Activated CD4-positive, alpha-beta memory T cell treated with anti-CD3 and anti-CD28 coated beads, Interleukin-2, amount 10 ng/mL, durations not matched to agents 7 days and 5 days (primary cell): ENCODE measurements at regions not wholly inside any gene's neighbourhood (a gene's known extent, or its start where the extent isn't known, plus 50 kb on each side); places are given as distances from the start of the nearest gene placed in this dataset.

Experiments used
- CTCF ChIA-PET: fragments of 350-600 bp; sonication (Branson Sonifier 250); formaldehyde crosslinking; loops from one replicate; lab custom pipeline; 2021; ENCODE audit warnings: antibody characterized with exemption, inconsistent platforms; lab: Charles Lee
- POLR2A ChIA-PET: fragments of 350-600 bp; sonication (Branson Sonifier 250); formaldehyde crosslinking; loops from one replicate; lab custom pipeline; 2021; ENCODE audit warnings: antibody characterized with exemption; lab: Charles Lee
- DNase-seq: peaks from one replicate; pipeline ENCODE4 v3.0.0-alpha.2; 2020
- H3K27ac Mint-ChIP-seq: one replicate; pipeline ENCODE4 v1.8.0; 2021; ENCODE audit warnings: mild to moderate bottlenecking, mixed read lengths
- H3K27me3 Mint-ChIP-seq: one replicate; pipeline ENCODE4 v1.8.0; 2021; ENCODE audit warnings: mixed read lengths
- H3K36me3 Mint-ChIP-seq: one replicate; pipeline ENCODE4 v1.8.0; 2021; ENCODE audit warnings: low read depth, mixed read lengths
- H3K4me1 Mint-ChIP-seq: one replicate; pipeline ENCODE4 v1.8.0; 2021; ENCODE audit warnings: mixed read lengths
- H3K4me3 Mint-ChIP-seq: one replicate; pipeline ENCODE4 v1.8.0; 2021; ENCODE audit warnings: mild to moderate bottlenecking, mixed read lengths
- H3K9me3 Mint-ChIP-seq: one replicate; pipeline ENCODE4 v1.8.0; 2021; ENCODE audit warnings: mixed read lengths

DNA sequence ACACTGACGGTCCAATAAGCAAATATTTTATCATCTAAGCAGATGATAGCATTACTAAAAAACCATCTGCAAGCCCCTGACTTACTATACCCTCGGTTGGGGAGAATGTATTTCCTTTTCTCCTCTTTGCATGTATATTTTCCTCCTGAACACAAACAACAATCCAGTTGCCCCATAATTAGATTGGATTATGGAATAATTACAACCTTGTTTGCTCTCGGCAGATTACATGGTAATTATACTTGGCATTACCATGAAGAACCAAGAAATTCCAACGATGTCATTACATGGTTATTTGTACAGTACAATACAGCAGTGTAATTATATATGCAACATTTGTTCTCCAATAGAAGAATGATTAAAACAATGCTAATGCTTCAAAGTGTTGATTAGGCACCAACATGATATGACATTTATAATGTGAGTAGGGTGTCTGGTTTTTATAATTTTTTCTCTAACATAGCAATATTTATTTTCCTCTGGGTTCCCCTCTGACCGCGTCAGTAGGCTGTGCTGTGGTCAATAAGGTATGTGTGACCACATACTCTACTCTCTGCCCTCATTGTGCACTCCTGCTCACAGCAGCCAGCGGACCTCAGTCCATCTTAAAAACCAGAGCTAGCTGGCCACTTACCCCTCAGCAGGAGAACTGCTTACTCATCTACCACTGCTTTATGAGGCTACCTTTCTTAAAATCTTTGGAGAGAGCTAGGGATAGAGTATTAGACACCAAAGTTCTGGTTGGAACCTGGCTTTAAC, 176.1 kb downstream of the INSIG2 start:
- DNase-seq, result no peak
- CTCF ChIA-PET, result no interaction called here
- peaks cover 7% of the 10 kb centered on the region for H3K27me3 Mint-ChIP-seq

DNA sequence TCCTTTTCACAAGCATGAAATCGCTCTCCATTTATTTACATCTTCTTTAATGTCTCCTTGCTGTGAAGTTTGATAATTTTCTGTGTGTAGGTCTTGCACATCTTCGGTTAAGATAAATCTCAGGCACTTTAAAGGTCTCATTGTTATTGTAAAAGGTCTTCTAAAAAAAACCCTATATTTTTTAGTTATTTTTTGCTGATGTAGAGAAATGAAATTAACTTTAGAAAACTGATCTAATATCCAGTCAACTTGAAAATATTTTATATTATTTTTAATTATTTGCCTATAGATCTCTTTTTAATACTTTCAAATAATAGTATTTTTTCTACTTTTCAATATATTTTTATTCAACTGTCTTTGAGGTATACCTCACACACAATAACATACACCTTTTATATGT, 169.4 kb downstream of the INSIG2 start:
- H3K27ac Mint-ChIP-seq, result no peak overlapping the region
- no peaks in the 10 kb centered on the region for H3K9me3 Mint-ChIP-seq
- CTCF ChIA-PET, result no interaction called here
- peaks cover 30% of the 10 kb centered on the region for H3K27me3 Mint-ChIP-seq
- POLR2A ChIA-PET, result no interaction called here
- H3K4me3 Mint-ChIP-seq, result no peak overlapping the region
- H3K36me3 Mint-ChIP-seq, result no peaks in the 10 kb centered on the region
- no peaks in the 10 kb centered on the region for H3K4me1 Mint-ChIP-seq
- no peak for DNase-seq

More for the DNA sequence above, 176.1 kb downstream of the INSIG2 start:
- Mint-ChIP-seq H3K4me1 (no peaks in the 10 kb centered on the region), H3K36me3 (no peaks in the 10 kb centered on the region), H3K9me3 (no peaks in the 10 kb centered on the region), H3K4me3 (no peak overlapping the region), H3K27ac (no peak overlapping the region)
- POLR2A ChIA-PET, result no interaction called here

DNA sequence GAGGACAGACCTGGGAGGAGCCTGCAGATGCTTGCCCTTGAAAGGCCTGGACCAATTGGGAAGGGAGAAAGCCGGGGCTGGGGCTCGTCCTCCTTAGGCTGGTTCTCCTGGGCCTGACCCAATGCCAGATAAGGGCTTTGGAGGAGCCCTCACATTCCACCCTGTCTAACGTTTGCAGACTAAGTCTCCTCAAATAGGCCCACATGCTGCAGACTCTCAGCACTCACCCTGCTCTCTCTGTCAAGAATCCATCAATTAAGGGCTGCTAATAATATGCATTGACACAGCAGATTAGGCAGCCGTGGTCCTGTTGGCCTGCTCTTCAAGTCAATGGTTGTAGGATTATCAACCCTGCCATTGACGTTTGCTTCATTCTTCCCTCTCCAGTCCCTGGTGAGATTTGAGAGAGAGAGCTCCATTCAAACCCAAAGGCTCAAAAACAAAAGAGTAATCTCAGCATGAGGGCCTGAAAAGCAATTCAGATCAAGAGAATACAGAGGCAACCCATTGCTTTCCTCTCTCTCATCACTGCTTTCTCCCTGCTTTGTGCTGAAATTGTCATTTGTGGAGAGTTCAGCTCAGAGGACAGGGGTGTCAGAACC, 167.6 kb downstream of the INSIG2 start:
- ChIA-PET CTCF (no interaction called here), POLR2A (no interaction called here)
- no peak for DNase-seq
- H3K27ac Mint-ChIP-seq, result no peak overlapping the region
- H3K4me3 Mint-ChIP-seq, result no peak overlapping the region
- H3K27me3 Mint-ChIP-seq, result peaks cover 30% of the 10 kb centered on the region
- no peaks in the 10 kb centered on the region for H3K9me3 Mint-ChIP-seq
- H3K36me3 Mint-ChIP-seq, result no peaks in the 10 kb centered on the region
- no peaks in the 10 kb centered on the region for H3K4me1 Mint-ChIP-seq

DNA sequence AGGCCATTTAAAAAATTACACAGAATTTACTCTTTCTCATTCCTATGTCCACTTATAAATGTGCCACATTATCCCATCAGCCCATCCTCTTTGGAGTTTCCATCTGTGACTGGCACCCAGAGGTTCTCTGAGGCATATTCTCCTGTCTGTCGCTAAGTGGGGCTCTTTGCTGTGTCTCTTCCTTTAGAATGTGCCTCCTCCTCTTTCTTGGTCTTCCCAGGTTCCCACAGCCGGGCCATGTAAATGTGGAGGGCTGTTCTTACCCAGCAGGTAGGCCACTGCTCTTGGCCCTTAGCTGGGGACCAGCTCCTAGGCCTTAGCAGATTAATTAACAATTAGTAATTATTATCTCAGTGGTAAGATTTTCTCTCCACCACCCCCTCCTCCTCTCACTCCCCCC, 167.0 kb downstream of the INSIG2 start:
- Mint-ChIP-seq H3K4me1 (no peaks in the 10 kb centered on the region), H3K27me3 (peaks cover 28% of the 10 kb centered on the region), H3K27ac (no peak overlapping the region), H3K4me3 (no peak overlapping the region), H3K36me3 (no peaks in the 10 kb centered on the region), H3K9me3 (no peaks in the 10 kb centered on the region)
- DNase-seq, result no peak
- ChIA-PET CTCF (no interaction called here), POLR2A (no interaction called here)

DNA sequence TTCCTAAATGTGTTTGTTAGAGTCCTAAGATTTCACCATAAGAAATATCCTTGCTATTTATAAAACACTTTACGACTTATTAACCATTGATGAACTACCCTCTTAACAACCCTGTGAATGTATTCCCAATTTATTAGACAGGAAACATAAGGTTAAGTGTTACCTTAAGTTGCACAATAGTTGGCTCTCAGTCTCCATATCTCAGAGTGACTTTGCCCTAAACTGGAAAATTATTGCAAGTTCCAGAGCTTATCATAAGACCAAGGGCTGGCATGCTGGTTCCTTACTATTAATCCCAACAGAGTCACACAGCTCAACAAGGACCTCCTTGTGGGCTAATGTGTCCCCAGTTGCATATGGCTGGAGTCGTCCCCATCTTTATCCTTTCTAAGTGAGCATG, 165.8 kb downstream of the INSIG2 start:
- H3K36me3 Mint-ChIP-seq, result no peaks in the 10 kb centered on the region
- ChIA-PET POLR2A (no interaction called here), CTCF (no interaction called here)
- DNase-seq, result no peak
- H3K4me1 Mint-ChIP-seq, result no peaks in the 10 kb centered on the region
- H3K4me3 Mint-ChIP-seq, result no peak overlapping the region
- no peak overlapping the region for H3K27ac Mint-ChIP-seq
- no peaks in the 10 kb centered on the region for H3K9me3 Mint-ChIP-seq
- peaks cover 32% of the 10 kb centered on the region for H3K27me3 Mint-ChIP-seq

DNA sequence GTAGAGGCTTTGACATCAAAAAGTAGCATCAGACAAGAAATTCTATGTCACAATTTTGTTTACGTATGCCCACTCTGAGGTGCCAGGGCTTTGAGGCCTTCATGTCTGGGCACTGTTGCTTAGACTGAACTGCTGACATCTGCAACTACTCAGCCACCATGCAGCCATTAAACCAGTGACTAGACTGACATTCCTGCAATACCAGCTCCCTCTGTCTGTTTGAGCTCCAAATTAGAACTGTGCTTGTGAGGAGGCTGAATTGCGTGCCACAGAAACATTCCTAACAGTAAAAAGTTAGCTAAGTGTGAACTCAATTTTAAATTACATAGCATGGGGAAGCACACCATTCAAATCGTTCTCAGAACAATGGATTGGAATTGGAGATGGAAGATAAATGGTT, 163.2 kb downstream of the INSIG2 start:
- H3K27me3 Mint-ChIP-seq, result peaks cover 16% of the 10 kb centered on the region

DNA sequence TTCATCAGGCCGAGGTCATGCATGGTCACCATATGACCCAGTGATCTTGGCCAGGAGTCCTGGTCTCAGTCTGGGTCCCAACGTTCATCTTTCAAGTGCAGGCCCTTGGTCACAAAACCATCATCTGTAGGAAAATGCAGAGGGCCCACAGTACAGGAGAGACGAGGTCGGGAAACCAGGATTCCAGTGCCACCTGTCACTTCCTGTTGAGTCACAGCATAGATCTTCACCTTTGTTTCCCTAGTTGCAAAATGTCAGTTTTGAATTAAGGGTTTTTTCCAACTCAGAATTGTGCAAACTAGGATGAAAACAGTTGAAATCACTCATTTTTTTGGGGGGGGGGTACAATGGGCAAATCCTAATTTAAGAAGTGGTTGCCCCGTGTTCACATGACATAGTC, 162.2 kb downstream of the INSIG2 start:
- no peak for DNase-seq
- Mint-ChIP-seq H3K4me3 (no peak overlapping the region), H3K27ac (no peak overlapping the region), H3K9me3 (no peaks in the 10 kb centered on the region), H3K27me3 (peaks cover 16% of the 10 kb centered on the region), H3K4me1 (no peaks in the 10 kb centered on the region), H3K36me3 (no peaks in the 10 kb centered on the region)
- POLR2A ChIA-PET, result no interaction called here
- CTCF ChIA-PET, result interaction anchor here (1.0 kb wide), 1 partner anchor 204 kb away, joined by 3 read pairs; no protein-coding TSS in a partner anchor

More for the DNA sequence above, 163.2 kb downstream of the INSIG2 start:
- Mint-ChIP-seq H3K36me3 (no peaks in the 10 kb centered on the region), H3K4me3 (no peak overlapping the region), H3K9me3 (no peaks in the 10 kb centered on the region), H3K27ac (no peak overlapping the region), H3K4me1 (no peaks in the 10 kb centered on the region)
- ChIA-PET CTCF (interaction anchor here (1.0 kb wide), 1 partner anchor 205 kb away, joined by 3 read pairs; no protein-coding TSS in a partner anchor), POLR2A (no interaction called here)
- no peak for DNase-seq

DNA sequence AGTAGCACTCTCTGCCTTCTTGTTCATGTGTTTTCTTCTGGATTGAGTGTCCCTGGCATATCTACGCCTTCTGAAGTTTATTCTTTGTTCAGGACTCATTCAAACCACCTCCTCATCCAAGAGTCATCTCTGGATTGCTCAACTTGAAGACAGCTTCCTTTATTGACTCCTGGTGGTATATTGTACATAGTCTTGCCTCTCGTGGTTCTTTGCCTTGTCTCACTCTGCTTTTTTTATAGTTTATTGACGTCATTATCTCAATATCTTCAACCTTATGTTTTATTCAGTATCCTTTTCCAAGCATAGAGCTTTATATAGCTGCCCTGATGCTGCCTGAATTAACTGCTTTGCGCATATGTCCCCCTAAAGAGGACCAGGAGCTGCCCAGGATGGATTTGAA, 161.7 kb downstream of the INSIG2 start:
- ChIA-PET CTCF (no interaction called here), POLR2A (no interaction called here)
- no peak for DNase-seq
- Mint-ChIP-seq H3K9me3 (no peaks in the 10 kb centered on the region), H3K27me3 (peaks cover 16% of the 10 kb centered on the region), H3K4me3 (no peak overlapping the region), H3K36me3 (no peaks in the 10 kb centered on the region), H3K27ac (no peak overlapping the region), H3K4me1 (no peaks in the 10 kb centered on the region)

DNA sequence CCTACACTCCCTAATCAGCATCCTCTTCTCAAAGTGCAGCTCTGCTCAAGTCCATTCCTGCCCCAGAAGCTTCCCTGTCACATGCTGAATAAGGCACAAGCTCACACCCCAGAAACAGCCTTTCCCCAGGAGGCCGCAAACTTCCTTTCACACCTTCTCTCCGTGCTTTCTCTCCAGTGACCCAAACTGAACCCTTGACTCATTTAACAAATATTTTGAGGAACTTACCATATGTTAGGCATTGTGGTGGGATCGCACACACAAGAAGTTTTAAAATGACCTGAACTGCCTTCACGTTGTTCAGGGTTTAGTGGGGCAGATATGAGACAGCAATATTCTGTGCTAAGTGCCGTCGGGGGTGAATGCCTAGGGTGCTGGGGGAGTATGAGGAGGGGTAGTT, 161.3 kb downstream of the INSIG2 start:
- Mint-ChIP-seq H3K4me1 (no peaks in the 10 kb centered on the region), H3K4me3 (no peak overlapping the region), H3K36me3 (no peaks in the 10 kb centered on the region), H3K27me3 (peaks cover 16% of the 10 kb centered on the region), H3K27ac (no peak overlapping the region), H3K9me3 (no peaks in the 10 kb centered on the region)
- CTCF ChIA-PET, result no interaction called here
- no peak for DNase-seq
- POLR2A ChIA-PET, result no interaction called here

DNA sequence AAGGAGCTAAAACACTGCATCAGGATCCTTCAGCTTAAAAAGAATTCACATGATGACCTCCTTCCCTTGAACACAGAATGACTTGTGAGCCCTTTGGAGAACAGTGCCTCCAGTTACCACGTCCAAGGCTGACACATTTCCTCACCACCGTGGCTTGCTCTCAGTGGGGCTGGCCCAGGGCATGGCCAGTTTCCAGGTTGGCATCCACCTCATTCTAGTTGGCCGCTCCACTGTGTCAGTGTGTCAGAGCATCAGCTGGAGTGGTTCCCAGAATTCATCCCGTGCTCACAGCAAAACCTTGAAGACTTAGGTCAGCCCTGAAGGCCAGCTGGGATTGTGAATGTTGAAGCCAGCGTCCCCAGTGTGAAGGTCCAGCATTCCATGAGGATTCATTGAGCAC, 158.5 kb downstream of the INSIG2 start:
- Mint-ChIP-seq H3K4me1 (no peaks in the 10 kb centered on the region), H3K4me3 (no peak overlapping the region), H3K9me3 (no peaks in the 10 kb centered on the region), H3K27me3 (peaks cover 26% of the 10 kb centered on the region), H3K27ac (no peak overlapping the region), H3K36me3 (no peaks in the 10 kb centered on the region)
- POLR2A ChIA-PET, result no interaction called here
- CTCF ChIA-PET, result no interaction called here
- DNase-seq, result no peak

DNA sequence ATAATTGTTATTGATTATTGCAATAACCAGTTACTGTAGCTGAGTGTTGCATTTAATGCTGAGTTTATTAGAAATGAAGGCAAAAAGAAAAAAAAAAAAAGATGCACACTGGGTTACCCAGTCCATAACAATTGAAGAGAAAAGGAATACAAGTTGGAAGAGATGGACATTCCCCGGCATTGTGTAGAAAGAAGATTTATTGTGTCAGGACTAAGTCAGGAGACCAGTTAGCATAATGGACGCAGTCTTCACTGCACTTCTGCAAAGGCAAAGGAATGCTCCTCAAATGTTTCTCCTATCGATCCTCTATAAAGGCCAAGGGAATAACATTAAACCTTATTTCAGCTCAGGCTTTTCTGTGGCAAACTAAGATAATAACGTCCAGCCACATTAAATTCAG, 157.8 kb downstream of the INSIG2 start:
- peaks cover 26% of the 10 kb centered on the region for H3K27me3 Mint-ChIP-seq

DNA sequence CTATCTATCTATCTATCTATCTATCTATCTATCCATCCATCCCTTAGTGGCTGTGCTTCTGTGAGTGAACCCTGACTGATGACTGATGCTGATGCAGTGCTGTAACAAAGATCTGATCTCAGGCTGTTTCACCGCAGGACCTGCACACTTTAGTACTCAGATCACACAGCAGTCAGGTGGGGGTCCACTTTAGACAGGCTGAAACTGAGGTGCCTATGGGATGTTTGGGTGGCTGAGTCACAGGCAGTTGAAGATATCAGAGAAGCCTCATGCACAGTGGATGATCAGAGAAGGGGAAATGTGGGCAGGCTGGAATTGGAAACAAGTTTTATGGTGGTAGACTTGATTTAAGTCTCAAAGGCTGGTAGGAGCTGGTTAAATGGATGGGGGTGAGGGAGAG, 156.4 kb downstream of the INSIG2 start:
- ChIA-PET POLR2A (no interaction called here), CTCF (no interaction called here)
- H3K4me3 Mint-ChIP-seq, result no peak overlapping the region
- no peaks in the 10 kb centered on the region for H3K4me1 Mint-ChIP-seq
- H3K27ac Mint-ChIP-seq, result no peak overlapping the region
- H3K36me3 Mint-ChIP-seq, result no peaks in the 10 kb centered on the region
- no peak for DNase-seq
- peaks cover 25% of the 10 kb centered on the region for H3K27me3 Mint-ChIP-seq
- H3K9me3 Mint-ChIP-seq, result no peaks in the 10 kb centered on the region

More for the DNA sequence above, 157.8 kb downstream of the INSIG2 start:
- H3K9me3 Mint-ChIP-seq, result no peaks in the 10 kb centered on the region
- H3K4me1 Mint-ChIP-seq, result no peaks in the 10 kb centered on the region
- H3K4me3 Mint-ChIP-seq, result no peak overlapping the region
- no peaks in the 10 kb centered on the region for H3K36me3 Mint-ChIP-seq
- CTCF ChIA-PET, result no interaction called here
- H3K27ac Mint-ChIP-seq, result no peak overlapping the region
- DNase-seq, result no peak
- POLR2A ChIA-PET, result no interaction called here

DNA sequence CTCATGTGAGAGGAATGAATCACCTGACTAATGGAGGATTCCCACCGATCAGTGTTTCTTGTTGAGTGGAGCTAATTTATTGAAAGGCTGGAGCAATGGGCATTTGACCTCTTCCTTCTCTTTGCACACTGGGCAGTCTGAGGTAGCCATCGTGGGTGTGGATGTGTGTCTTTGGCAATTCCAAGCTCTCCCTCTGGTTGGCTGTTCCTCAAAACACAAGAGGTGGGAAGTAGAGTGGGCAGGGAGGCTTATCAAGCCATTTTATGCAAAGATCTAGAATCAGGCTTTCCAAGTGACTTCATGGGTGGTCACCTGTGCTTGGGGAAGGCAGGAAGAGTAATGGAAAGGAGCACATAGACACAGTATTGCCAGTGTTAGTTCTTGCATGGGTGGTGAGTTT, 154.8 kb downstream of the INSIG2 start:
- Mint-ChIP-seq H3K27ac (no peak overlapping the region), H3K4me3 (no peak overlapping the region), H3K9me3 (no peaks in the 10 kb centered on the region), H3K4me1 (no peaks in the 10 kb centered on the region), H3K36me3 (no peaks in the 10 kb centered on the region), H3K27me3 (peaks cover 20% of the 10 kb centered on the region)
- CTCF ChIA-PET, result no interaction called here
- no peak for DNase-seq
- POLR2A ChIA-PET, result no interaction called here

DNA sequence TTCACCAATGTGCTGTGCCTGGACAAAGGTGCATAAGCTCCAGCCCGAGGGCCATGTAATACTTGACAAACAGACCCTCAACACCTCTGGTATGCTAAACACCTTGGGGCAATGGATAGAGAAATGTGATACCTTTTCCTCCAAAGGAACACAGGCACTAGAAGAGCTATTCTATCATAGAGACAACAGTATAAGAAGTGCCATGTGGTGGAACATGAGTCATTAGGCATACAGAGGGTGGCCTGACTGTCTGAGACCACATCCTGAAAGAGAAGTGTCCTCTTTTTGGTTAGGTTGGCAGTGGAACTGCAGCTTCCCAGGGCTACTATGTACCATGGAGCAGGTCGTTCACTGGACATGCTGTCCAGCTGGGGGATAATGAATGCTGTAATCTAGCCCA, 153.9 kb downstream of the INSIG2 start:
- H3K27ac Mint-ChIP-seq, result no peak overlapping the region
- peaks cover 19% of the 10 kb centered on the region for H3K27me3 Mint-ChIP-seq
- H3K4me1 Mint-ChIP-seq, result no peaks in the 10 kb centered on the region
- no peak overlapping the region for H3K4me3 Mint-ChIP-seq
- no peak for DNase-seq
- no peaks in the 10 kb centered on the region for H3K36me3 Mint-ChIP-seq
- ChIA-PET CTCF (no interaction called here), POLR2A (no interaction called here)
- no peaks in the 10 kb centered on the region for H3K9me3 Mint-ChIP-seq
